Neural cell (in vitro differentiated cells): ENCODE measurements at regions not wholly inside any gene's neighbourhood (a gene's known extent, or its start where the extent isn't known, plus 50 kb on each side); places are given as distances from the start of the nearest gene placed in this dataset.

Source experiments
- CTCF ChIP-seq: fragments of 450-650 bp; IDR thresholded peaks from 2 replicates; pipeline ENCODE4 v1.5.1; 2014; ENCODE audit warnings: antibody characterized with exemption, mild to moderate bottlenecking, moderate library complexity; ENCODE audit not compliant: poor library complexity, severe bottlenecking
- EP300 ChIP-seq: fragments of 450-650 bp; conservative IDR thresholded peaks from 2 replicates; pipeline ENCODE4 v1.6.1; 2014; ENCODE audit warnings: antibody characterized with exemption, mild to moderate bottlenecking, moderate library complexity; ENCODE audit not compliant: poor library complexity, severe bottlenecking
- POLR2AphosphoS5 ChIP-seq: IDR thresholded peaks from 2 replicates; pipeline ENCODE4 v1.6.1; 2012
- REST ChIP-seq: IDR thresholded peaks from 2 replicates; pipeline ENCODE4 v1.6.1; 2012; ENCODE audit warnings: borderline replicate concordance

- TF ChIP-seq CTCF (no peak), REST (no peak), EP300 (no peak), POLR2AphosphoS5 (no peak)
These were observed 189.1 kb downstream of the SPCS3 start for GRCh38 chr4:176508780-176509331.
